ENCODE measurements at regions not wholly inside any gene's neighbourhood (a gene's known extent, or its start where the extent isn't known, plus 50 kb on each side); places are given as distances from the start of the nearest gene placed in this dataset.
A peak's percentile ranks its signal among the peaks of the same experiment; 100 is the strongest.

- Histone ChIP-seq H3K4me3 (no peak overlapping the region), H3K4me1 (ENCODE audit: insufficient read depth) (no peaks in the 10 kb centered on the region), H4K20me1 (replicated peaks; ENCODE audit: insufficient read depth) (no peaks in the 10 kb centered on the region), H3K79me2 (replicated peaks; ENCODE audit: insufficient read depth) (no peaks in the 10 kb centered on the region), H3K4me2 (no peak overlapping the region), H2AFZ (0 out of 2 replicates have a peak overlapping the region, but pooled peaks have one; percentile 60), H3F3A (replicated peaks; ENCODE audit: low read depth) (no peaks in the 10 kb centered on the region), H3K27me3 (ENCODE audit: insufficient read depth) (no peaks in the 10 kb centered on the region), H3K9me2 (ENCODE audit: insufficient read depth) (peaks cover 10% of the 10 kb centered on the region; the same call in 1 of the 2 replicates), H3K36me3 (ENCODE audit: insufficient read depth) (no peaks in the 10 kb centered on the region), H3K27ac (ENCODE audit: low read depth) (no peak overlapping the region)
- TF ChIP-seq ETS1 (IDR thresholded peaks at IDR 0.05), result no peak
- TF ChIP-seq STAT1 (IDR thresholded peaks at IDR 0.05; ENCODE audit: unreplicated experiment), result no peak
- no peak for TF ChIP-seq CREB1 (CRISPR knock-in tag; IDR thresholded peaks at IDR 0.05; ENCODE audit: low read depth)
- no peak for TF ChIP-seq CTCF (conservative IDR thresholded peaks at IDR 0.05; ENCODE audit: low read depth in 2 of 2)
- TF ChIP-seq EZH2 (IDR thresholded peaks at IDR 0.05; ENCODE audit: low read depth, unreplicated experiment), result no peak
- no peak for TF ChIP-seq REST (IDR thresholded peaks at IDR 0.05; ENCODE audit: unreplicated experiment)
- no peak for TF ChIP-seq JUNB (IDR thresholded peaks at IDR 0.05; ENCODE audit: unreplicated experiment)
- TF ChIP-seq POLR2AphosphoS5 (IDR thresholded peaks at IDR 0.05; ENCODE audit: low read depth), result no peak
- no peak for TF ChIP-seq ZNF331 (CRISPR knock-in tag; IDR thresholded peaks at IDR 0.05; ENCODE audit: low read depth)
- TF ChIP-seq ZNF462 (CRISPR knock-in tag; IDR thresholded peaks at IDR 0.05), result no peak
- no peak for TF ChIP-seq NANOG (IDR thresholded peaks at IDR 0.05; ENCODE audit: borderline replicate concordance)
- TF ChIP-seq ZNF114 (CRISPR knock-in tag; IDR thresholded peaks at IDR 0.05), result no peak
- no peak for TF ChIP-seq EZH2phosphoT487 (IDR thresholded peaks at IDR 0.05; ENCODE audit: unreplicated experiment)
- DNase-seq (ENCODE audit: low spot score), result no peak
- H3K9me3 Mint-ChIP-seq, result 0 out of 3 replicates have a peak, but pooled peaks cover 4% of the 10 kb centered on the region
- no peaks in the 10 kb centered on the region for H3K36me3 Mint-ChIP-seq (ENCODE audit: low read depth)
- H3K27ac Mint-ChIP-seq, result no peak overlapping the region
- H3K4me1 Mint-ChIP-seq, result no peaks in the 10 kb centered on the region
- H3K4me3 Mint-ChIP-seq, result no peak overlapping the region
- H3K27me3 Mint-ChIP-seq (ENCODE audit: insufficient read depth, low read depth, poor library complexity), result no peaks in the 10 kb centered on the region
- no peak for ATAC-seq
These were observed 75.9 kb upstream of the A1CF start for GRCh38 chr10:50961297-50961696.

Data from GM23338 (cell line).